ENCODE measurements at regions not wholly inside any gene's neighbourhood (a gene's known extent, or its start where the extent isn't known, plus 50 kb on each side); places are given as distances from the start of the nearest gene placed in this dataset.

DNA sequence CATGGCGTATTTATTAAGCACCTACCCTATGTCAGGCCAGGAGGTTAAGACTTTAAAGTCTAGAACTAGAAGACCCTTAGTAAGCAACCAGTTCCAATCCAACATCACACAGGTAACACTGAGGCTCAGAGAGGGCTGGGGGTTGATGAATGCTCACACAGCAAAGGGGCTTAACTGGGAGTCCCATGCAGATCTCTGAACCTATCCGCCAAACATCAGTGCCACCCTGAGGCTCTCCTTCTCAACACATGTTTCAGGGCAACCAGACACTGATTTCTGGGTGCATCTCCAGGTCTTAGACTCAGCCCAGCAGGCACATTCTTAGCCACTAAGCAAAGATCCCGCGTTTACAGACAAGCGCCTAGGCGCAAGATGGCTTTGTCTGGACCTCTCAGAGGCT is 92.0 kb upstream of the SLC6A11 start:
- Histone ChIP-seq H3K27ac (ENCODE audit: low read depth, low read length) (no peak overlapping the region), H4K20me1 (ENCODE audit: low read depth, low read length) (no peaks in the 10 kb centered on the region), H3F3A (ENCODE audit: insufficient read depth) (no peaks in the 10 kb centered on the region), H3K9me3 (ENCODE audit: insufficient read depth, low read length) (no peaks in the 10 kb centered on the region), H3K4me3 (ENCODE audit: insufficient read depth, low read length, poor library complexity, severe bottlenecking) (no peak overlapping the region), H3K79me2 (ENCODE audit: insufficient read depth, low read length) (no peaks in the 10 kb centered on the region), H3K36me3 (ENCODE audit: low read length) (no peaks in the 10 kb centered on the region), H3K9me2 (replicated peaks; ENCODE audit: insufficient read depth, low read length) (no peaks in the 10 kb centered on the region), H3K4me2 (ENCODE audit: low read depth, low read length, poor library complexity, severe bottlenecking) (no peak overlapping the region), H3K9ac (ENCODE audit: low read length) (no peak overlapping the region), H2AFZ (ENCODE audit: low read depth, low read length, severe bottlenecking) (no peak overlapping the region), H3K27me3 (ENCODE audit: low read length) (no peaks in the 10 kb centered on the region)
- no peak for TF ChIP-seq EZH2phosphoT487 (conservative IDR thresholded peaks at IDR 0.05; ENCODE audit: low read length)
- TF ChIP-seq, protein P1, sequence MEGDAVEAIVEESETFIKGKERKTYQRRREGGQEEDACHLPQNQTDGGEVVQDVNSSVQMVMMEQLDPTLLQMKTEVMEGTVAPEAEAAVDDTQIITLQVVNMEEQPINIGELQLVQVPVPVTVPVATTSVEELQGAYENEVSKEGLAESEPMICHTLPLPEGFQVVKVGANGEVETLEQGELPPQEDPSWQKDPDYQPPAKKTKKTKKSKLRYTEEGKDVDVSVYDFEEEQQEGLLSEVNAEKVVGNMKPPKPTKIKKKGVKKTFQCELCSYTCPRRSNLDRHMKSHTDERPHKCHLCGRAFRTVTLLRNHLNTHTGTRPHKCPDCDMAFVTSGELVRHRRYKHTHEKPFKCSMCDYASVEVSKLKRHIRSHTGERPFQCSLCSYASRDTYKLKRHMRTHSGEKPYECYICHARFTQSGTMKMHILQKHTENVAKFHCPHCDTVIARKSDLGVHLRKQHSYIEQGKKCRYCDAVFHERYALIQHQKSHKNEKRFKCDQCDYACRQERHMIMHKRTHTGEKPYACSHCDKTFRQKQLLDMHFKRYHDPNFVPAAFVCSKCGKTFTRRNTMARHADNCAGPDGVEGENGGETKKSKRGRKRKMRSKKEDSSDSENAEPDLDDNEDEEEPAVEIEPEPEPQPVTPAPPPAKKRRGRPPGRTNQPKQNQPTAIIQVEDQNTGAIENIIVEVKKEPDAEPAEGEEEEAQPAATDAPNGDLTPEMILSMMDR (IDR thresholded peaks at IDR 0.05; ENCODE audit: insufficient read depth, low read length, poor library complexity, severe bottlenecking), result no peak

DNA sequence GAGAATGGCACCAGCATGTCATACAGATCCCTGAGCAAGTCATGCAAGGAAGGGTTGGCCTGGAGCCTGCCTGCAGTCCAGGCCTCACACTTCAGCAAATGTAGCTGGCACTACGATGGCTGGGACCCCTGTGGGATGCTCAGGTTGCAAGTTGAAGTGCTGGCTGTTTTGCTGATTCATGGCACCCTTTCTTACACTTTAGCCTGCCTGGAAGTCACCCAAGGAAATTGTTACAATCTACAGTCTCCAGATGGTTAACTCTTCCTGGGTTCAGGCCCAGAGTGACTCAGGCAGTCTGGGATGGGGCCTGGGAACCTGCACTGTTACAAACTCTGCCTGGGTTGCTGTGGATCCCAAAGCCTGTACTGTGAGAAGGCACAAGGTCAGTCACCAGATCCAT is 91.0 kb upstream of the SLC6A11 start:
- Histone ChIP-seq H3K4me3 (ENCODE audit: insufficient read depth, low read length, poor library complexity, severe bottlenecking) (no peak overlapping the region), H3K4me2 (ENCODE audit: low read depth, low read length, poor library complexity, severe bottlenecking) (no peak overlapping the region), H3F3A (ENCODE audit: insufficient read depth) (no peaks in the 10 kb centered on the region), H4K20me1 (ENCODE audit: low read depth, low read length) (no peaks in the 10 kb centered on the region), H3K27me3 (ENCODE audit: low read length) (no peaks in the 10 kb centered on the region), H3K9me3 (ENCODE audit: insufficient read depth, low read length) (no peaks in the 10 kb centered on the region), H3K9ac (ENCODE audit: low read length) (no peak overlapping the region), H3K9me2 (replicated peaks; ENCODE audit: insufficient read depth, low read length) (no peaks in the 10 kb centered on the region), H3K27ac (ENCODE audit: low read depth, low read length) (no peak overlapping the region), H3K36me3 (ENCODE audit: low read length) (no peaks in the 10 kb centered on the region), H2AFZ (ENCODE audit: low read depth, low read length, severe bottlenecking) (no peak overlapping the region), H3K79me2 (ENCODE audit: insufficient read depth, low read length) (no peaks in the 10 kb centered on the region)
- TF ChIP-seq, protein P1 (IDR thresholded peaks at IDR 0.05; ENCODE audit: insufficient read depth, low read length, poor library complexity, severe bottlenecking), result no peak
- TF ChIP-seq EZH2phosphoT487 (conservative IDR thresholded peaks at IDR 0.05; ENCODE audit: low read length), result no peak

DNA sequence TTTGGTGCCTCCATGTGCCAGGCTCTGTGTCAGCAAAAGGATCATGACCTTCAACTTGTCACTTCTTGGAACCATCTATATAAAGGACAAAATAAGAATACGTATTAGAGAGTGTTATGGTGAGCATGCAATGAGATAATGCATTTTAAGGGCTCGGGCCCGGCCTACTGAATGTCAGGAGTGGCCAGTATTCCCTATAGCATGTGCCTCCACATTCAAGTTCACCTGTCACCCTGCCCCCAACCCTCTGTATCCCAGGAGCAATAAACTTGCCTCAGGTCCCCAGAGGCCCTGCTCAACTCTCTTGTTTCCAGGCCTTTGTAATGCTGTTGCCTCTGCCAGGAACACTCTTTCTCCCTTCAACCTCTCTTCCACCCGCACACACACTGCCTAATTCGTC is 90.2 kb upstream of the SLC6A11 start:
- Histone ChIP-seq H3K27me3 (ENCODE audit: low read length) (no peaks in the 10 kb centered on the region), H3F3A (ENCODE audit: insufficient read depth) (no peaks in the 10 kb centered on the region), H3K4me3 (ENCODE audit: insufficient read depth, low read length, poor library complexity, severe bottlenecking) (no peak overlapping the region), H3K4me2 (ENCODE audit: low read depth, low read length, poor library complexity, severe bottlenecking) (no peak overlapping the region), H3K9me3 (ENCODE audit: insufficient read depth, low read length) (no peaks in the 10 kb centered on the region), H3K36me3 (ENCODE audit: low read length) (no peaks in the 10 kb centered on the region), H3K79me2 (ENCODE audit: insufficient read depth, low read length) (no peaks in the 10 kb centered on the region), H2AFZ (ENCODE audit: low read depth, low read length, severe bottlenecking) (no peak overlapping the region), H3K9me2 (replicated peaks; ENCODE audit: insufficient read depth, low read length) (no peaks in the 10 kb centered on the region), H3K27ac (ENCODE audit: low read depth, low read length) (no peak overlapping the region), H4K20me1 (ENCODE audit: low read depth, low read length) (no peaks in the 10 kb centered on the region), H3K9ac (ENCODE audit: low read length) (no peak overlapping the region)
- no peak for TF ChIP-seq EZH2phosphoT487 (conservative IDR thresholded peaks at IDR 0.05; ENCODE audit: low read length)
- TF ChIP-seq, protein P1 (IDR thresholded peaks at IDR 0.05; ENCODE audit: insufficient read depth, low read length, poor library complexity, severe bottlenecking), result no peak

All from SU-DHL-6 (cell line).